ENCODE measurements at regions not wholly inside any gene's neighbourhood (a gene's known extent, or its start where the extent isn't known, plus 50 kb on each side); places are given as distances from the start of the nearest gene placed in this dataset.

GRCh38 chr6:156448579-156448978 is 328.6 kb upstream of the ARID1B start:
- TF ChIP-seq POLR2AphosphoS5 (IDR thresholded peaks at IDR 0.05) (no peak), EP300 (IDR thresholded peaks at IDR 0.05) (no peak), CTCF (IDR thresholded peaks at IDR 0.05) (no peak)

Measured in stomach (tissue), 4 donors.